Fibroblast of mammary gland (primary cell): ENCODE measurements at regions not wholly inside any gene's neighbourhood (a gene's known extent, or its start where the extent isn't known, plus 50 kb on each side); places are given as distances from the start of the nearest gene placed in this dataset.

Experiments
- DNase-seq: peaks from one replicate; pipeline ENCODE4 v3.0.0-alpha.2; 2010; ENCODE audit warnings: low read depth
- H3K4me3 ChIP-seq: 2 replicates; pipeline ENCODE4 v1.5.1; 2011; ENCODE audit warnings: low read depth, mild to moderate bottlenecking, low read length, moderate library complexity; ENCODE audit not compliant: control insufficient read depth
- CTCF ChIP-seq: conservative IDR thresholded peaks from 2 replicates; pipeline ENCODE4 v1.5.1; 2011; ENCODE audit warnings: low read depth, low read length, inconsistent platforms; ENCODE audit not compliant: control insufficient read depth, insufficient read depth

- no peak for TF ChIP-seq CTCF
- no peak overlapping the region for H3K4me3 ChIP-seq
- no peak for DNase-seq
Measured at GRCh38 chr5:82684659-82685058, 392.5 kb downstream of the TMEM167A start.

GRCh38 chr5:82684165-82684564 lies 393.0 kb downstream of the TMEM167A start:
- DNase-seq: no peak
- H3K4me3 ChIP-seq: no peak overlapping the region
- no peak for TF ChIP-seq CTCF

GRCh38 chr5:82679660-82680059 lies 397.5 kb downstream of the TMEM167A start:
- H3K4me3 ChIP-seq: no peak overlapping the region
- no peak for TF ChIP-seq CTCF
- DNase-seq: no peak

GRCh38 chr5:82676661-82677060 lies 398.5 kb upstream of the RPS23 start:
- no peak overlapping the region for H3K4me3 ChIP-seq
- TF ChIP-seq CTCF: no peak
- no peak for DNase-seq

GRCh38 chr5:82674671-82675070 lies 396.5 kb upstream of the RPS23 start:
- TF ChIP-seq CTCF: no peak
- H3K4me3 ChIP-seq: no peak overlapping the region
- no peak for DNase-seq

- H3K4me3 ChIP-seq: no peak overlapping the region
- no peak for DNase-seq
- no peak for TF ChIP-seq CTCF
Measured at GRCh38 chr5:82673057-82673809, 395.1 kb upstream of the RPS23 start.
